ENCODE measurements at regions not wholly inside any gene's neighbourhood (a gene's known extent, or its start where the extent isn't known, plus 50 kb on each side); places are given as distances from the start of the nearest gene placed in this dataset.
"Not testable (repeated sequence)": the region's sequence is repeated elsewhere in the genome, so short reads cannot be mapped to it uniquely, and the experiment has no call there.

DNA sequence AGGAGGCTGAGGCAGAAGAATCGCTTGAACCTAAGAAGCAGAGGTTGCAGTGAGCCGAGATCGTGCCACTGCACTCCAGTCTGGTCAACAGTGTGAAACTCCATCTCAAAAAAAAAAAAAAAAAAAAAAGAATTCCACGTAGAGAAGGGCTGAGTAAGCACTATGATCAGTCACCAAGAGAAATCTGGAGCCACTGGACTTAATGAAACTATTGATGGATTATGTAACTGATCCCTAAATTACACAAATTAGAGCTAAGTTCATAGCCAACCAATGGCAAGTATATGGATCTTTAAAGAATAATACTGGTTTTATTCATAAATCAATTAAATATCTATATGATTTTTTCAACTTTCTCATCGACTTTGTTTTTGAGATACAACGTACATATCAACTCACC, 72.2 kb upstream of the ABLIM1 start:
- no peak for DNase-seq (ENCODE audit: low spot score)

DNA sequence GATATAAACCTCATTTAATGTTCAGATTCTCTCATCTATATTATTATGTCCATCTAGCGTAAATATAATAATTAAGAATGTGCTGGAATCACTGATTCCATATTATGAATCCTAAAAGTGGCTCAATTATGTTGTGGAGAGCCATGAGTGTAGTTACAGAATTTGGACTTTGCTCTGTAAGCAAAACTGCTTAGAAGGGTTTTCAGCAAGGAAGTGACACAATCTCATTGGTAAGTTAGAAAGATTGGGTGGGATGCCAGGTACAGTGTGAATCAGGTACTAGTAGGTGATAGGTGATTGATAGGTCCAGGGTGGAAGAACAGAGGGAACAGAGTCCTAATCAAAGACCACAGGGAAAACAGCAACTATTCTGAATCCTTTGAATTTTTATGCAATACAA, 74.9 kb upstream of the ABLIM1 start:
- peak; percentile 28 for DNase-seq (ENCODE audit: low spot score)

DNA sequence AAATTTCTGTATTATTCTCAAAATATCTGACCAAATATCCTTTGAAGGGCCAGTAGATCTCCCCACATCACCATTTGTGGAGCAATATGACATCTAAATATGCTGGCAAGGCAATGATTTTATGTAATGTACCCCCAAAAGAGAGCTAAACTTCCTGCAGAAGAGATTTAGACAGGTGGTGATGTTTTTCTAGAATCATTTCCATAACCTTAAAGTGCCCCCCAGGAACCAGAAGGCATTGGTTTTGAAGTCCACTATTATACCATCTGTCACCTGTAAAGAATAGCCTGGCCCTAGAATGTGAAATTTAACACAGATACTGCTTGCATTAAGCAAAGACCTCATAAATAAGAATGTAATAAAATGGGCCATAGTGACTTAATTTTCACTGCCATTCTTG, 77.9 kb upstream of the ABLIM1 start:
- DNase-seq (ENCODE audit: low spot score), result no peak

DNA sequence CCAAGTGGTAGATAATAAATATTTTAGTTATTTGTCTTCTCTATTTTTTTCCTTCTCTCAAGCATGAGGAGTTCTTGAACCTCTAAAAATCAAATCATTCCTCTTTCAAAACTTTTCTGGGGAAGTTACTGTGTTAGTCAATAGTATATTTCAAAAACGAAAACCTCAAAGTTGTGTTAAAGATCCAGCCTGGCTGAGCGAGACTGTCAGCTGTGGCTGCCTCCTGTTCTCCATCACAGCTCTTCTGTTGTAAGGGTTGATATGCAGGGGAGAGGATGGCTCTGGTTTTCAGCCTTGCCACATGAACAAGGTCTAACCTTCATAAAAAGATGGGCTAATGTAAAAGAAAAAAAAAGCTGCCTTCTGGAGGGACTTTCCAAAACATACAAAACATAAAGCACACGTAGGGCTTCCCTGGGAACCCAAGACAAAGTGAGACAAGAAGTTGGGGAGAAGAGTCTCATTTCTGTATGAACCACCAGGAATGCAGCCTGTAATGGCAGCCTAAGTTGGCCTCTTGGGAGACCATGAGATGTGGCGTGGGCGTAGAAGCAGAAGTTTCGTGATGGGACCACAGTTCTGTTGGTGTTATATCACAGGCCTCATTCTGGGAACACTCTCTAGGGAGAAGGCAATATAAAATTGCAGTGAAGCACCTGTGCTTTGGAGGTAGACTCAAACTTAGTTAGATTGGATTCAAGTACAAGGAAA, 77.9 kb upstream of the FHIP2A start:
- DNase-seq (ENCODE audit: low spot score), result no peak

DNA sequence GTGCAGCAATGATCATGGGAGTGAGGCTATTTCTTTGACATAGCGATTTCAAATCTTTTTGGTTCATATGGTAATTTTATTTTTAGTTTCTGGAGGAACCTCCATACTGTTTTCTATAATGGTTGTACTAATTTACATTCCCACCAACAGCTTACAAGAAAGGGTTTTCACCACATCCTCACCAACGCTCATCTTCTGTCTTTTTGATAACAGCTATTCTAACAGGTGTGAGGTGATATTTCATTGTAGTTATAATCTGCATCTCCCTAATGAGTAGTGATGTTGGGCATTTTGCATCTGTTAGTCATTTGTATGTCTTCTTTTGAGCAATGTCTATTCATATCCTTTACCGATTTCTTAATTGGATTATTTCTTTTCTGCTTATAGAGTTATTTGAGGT, 75.0 kb upstream of the FHIP2A start:
- no peak for DNase-seq (ENCODE audit: low spot score)

DNA sequence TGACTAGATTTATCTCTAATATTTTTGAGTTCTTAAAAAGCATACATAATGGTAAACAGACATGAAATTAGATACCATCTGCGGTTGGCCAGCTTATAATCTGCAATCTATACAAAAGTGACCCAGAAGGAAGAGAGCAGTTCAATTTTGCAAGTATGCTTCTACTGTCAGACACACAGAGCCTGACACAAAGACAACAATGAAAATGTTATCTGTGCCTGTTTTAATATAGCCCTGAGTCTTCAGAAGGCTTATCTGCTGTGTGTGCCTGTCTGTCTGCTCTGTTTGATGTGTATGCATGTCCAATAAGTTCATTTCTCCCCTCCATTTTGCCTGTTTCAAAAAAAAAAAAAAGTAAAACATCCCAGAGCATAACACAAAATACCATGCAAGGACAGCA, 73.3 kb upstream of the FHIP2A start:
- DNase-seq (ENCODE audit: low spot score), result no peak

DNA sequence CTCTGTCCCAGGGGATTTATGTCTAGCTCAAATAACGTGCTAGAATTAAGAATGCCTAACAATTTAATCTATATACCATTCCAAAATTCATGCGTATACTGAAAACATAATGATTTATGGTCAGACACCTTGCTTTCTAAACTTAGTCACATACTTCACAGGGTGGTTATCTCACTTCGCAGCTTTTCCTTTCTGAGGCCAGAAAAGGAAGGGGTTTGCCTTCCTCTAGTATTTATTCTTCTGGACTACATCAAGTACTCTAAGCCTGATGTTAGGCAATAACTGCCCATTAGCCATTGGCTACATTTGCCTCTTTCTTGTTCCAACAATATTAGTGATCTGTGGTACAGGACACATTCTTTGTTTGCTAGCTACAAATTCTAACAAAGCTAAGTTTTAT, 72.6 kb upstream of the FHIP2A start:
- no peak for DNase-seq (ENCODE audit: low spot score)

DNA sequence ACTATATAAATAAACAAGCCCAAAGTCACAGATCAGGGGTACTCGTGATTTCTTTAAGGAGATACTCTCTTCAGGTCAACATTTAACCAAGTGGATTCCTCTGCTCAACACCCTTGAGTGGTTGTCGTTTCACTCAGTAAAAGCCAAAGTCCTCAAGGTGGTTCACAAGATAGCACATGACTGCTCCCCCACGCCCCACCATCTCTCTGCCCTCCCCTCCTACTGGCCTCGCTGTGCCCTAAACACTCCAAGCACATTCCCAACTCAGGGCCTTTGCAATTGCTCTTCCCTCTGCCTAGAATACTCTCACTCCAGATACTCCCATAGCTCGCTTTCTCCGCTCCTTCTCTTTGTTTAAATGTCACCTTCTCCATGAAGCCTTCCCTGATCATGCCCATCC, 72.1 kb upstream of the FHIP2A start:
- DNase-seq (ENCODE audit: low spot score), result no peak

DNA sequence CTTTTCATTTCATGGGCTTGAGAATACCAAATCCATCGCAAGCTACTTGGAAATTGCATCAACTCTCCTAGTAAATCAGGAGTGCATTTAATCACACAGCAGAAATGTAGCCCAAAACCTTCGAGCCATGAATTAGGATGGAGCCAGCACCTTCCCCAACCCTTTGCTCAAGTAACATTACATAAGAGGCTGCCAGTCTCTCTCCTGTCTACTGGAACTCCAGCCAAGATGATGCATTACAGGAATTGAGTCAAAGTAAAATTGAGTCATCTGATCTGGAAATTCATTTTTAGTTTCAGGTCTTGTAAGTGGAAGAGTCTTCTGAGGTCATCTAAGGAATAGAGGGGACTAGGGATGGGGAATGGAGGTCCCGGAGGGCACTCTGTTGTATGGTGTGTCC, 69.7 kb upstream of the FHIP2A start:
- DNase-seq (ENCODE audit: low spot score), result no peak

DNA sequence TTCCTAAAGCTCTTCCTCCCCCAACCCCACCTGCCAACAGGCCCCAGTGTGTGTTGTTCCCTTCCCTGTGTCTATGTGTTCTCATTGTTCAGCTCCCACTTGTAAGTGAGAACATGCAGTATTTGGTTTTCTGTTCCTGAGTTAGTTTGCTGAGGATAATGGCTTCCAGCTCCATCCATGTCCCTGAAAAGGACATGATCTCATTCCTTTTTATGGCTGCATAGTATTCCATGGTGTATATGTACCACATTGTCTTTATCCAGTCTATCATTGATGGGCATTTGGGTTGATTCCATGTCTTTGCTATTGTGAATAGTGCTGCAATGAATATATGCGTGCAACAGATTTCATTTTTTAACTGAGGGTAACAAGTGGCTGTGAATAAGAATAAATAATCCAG, 69.0 kb upstream of the FHIP2A start:
- DNase-seq (ENCODE audit: low spot score), result not testable (repeated sequence)

DNA sequence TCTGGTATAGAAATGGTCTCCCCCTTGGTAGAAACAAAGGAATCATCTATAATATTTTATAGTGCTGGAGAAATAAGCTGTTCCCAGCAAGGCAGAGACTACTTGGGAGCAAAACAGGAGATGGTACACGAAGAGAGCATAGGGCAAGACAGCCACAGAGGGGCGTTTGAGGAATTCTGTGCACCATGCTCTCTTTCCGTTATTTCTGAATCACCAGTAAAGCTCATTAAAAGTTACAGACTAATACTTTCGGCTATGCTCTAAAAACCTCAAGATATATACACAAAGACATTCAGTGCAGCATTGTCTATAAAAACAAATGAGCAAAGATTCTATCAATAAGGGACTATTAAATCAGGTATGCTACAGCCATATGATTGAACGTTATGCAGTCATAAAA, 68.5 kb upstream of the FHIP2A start:
- no peak for DNase-seq (ENCODE audit: low spot score)

DNA sequence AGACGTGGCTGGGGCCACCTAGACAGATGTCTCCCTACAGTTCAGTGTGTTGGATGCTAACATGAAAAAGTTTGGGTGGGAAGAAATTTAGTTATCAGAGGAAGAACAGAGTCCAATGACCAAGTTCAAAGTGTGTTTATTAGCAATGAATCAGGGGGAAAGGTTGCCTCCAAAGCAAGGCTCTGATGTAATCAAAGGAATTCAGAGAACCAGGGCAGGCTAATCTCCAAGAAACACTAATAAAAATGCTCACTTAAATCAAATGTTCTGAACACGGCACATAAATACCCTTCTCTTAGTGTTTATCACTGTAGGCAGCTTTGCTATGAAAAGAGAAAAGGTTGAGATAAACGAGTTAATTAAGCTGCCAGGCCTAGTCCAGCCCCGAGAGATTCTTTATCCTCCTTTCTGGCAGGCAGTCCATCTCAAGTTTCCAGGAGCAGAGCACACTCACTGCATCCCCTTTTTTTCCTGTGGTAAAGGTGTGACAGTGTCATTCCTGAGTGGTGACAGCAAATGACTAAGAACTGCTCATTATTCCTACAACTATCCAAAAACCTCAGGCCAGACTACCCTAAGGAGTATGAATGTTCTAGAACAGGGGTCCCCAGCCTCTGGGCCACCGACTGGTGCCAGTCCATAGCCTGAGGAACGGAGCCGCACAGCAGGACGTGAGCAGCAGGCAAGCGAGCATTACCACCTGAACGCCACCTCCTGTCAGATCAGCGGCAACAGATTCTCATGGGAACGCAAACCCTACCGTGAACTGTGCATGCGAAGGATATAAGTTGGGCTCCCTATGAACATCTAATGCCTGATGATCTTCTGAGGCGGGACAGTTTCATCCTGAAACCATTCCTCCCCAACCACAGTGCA, 66.9 kb upstream of the FHIP2A start:
- DNase-seq (ENCODE audit: low spot score), result peak; percentile 77

DNA sequence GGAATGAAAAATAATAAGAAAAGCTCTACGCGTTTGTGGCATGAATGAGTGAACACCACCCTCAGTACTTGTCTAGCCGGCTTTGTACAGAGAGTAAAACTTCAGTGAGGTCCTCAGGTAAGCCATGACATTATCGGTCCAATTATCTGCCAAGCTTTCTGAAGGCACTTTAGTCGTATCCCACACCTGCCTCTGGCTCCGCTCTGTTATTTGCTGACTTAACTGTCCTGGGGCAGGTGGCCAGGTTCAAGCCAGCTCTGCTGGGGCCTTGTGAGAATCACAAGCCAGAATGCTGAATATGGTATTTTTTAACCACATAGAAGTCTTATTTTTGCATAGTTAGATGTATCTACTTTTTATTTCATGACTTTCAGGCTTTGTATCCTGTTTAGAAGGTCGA, 66.0 kb upstream of the FHIP2A start:
- no peak for DNase-seq (ENCODE audit: low spot score)

DNA sequence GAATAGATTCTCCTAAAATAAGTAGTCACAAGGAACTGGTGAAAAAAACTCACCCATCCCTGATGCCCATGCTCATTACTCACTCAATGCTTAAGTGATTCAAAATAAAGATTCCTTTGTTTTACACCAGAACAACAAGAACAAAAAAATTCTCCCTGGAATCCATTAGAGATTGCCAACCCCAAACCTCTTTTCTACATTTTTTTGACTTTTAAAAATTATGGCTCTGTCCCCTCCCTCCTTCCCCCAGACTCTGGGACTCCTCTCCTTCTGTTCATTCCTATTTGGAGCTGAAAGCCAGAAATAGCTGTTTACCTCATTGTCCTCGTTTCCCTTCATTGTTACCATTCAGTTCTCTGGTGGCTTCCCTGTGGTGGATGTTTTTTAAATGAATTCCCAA, 63.2 kb upstream of the FHIP2A start:
- no peak for DNase-seq (ENCODE audit: low spot score)

DNA sequence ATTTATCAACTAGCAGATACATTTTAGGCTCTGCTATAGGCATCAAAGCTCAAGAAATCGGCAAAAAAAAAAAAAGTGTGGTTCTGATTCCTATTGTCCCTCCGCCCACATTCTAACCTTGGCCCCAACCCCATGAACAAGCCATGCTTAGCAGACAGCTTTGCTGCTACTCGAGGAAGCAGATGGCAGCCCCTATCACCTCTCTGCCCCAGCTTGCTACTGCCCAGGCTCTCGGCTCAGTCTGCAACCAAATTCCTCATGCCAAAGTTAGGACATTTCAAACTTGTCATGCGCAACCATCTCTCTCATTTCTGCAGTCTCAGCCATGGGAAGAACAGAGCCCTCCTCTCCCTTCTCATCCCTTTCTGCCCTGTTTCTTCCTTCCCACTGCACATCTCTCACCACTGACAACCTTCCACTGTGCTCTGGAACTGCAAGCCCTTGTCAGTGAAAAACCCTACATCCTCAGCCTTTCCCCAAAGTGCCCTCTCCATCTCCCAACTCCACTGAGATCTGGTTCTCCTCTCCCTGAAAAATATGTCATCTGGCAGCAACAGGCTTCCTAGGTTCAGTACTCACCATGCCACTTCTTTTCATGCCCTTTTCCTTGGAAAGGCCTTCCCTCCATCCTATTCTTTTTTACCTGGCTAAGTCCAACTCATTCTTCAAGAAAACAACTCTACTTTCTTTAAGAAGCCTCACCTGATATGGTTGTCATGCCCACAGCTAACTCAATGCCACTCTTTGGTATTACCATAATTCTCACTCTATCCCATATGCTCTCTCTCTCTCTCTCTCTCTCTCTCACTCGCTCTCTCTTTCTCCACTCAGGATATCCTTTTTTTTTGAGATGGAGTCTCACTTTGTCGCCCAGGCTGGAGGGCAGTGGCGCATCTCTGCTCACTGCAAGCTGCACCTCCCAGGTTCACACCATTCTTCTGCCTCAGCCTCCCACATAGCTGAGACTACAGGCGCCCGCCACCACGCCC, 60.1 kb upstream of the FHIP2A start:
- DNase-seq (ENCODE audit: low spot score), result no peak

DNA sequence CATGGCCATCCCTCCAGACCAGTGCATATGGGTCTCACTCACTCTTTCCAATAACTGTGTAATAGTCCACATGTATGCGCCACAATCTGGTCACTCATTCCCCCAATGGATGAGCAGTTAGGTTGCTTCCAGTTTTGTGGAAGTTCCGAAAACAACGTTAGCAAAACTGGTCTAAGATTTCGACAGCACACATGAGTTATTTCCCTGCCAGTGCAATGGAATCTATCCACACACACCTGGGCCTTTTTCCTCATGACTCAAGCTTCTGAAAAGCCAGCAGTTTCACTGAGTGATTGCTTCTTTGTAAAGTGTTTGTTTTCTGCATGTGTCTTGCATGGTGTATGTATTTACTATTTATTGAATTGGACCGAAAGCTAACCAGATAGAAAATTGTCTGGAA, 58.8 kb upstream of the FHIP2A start:
- DNase-seq (ENCODE audit: low spot score), result no peak

DNA sequence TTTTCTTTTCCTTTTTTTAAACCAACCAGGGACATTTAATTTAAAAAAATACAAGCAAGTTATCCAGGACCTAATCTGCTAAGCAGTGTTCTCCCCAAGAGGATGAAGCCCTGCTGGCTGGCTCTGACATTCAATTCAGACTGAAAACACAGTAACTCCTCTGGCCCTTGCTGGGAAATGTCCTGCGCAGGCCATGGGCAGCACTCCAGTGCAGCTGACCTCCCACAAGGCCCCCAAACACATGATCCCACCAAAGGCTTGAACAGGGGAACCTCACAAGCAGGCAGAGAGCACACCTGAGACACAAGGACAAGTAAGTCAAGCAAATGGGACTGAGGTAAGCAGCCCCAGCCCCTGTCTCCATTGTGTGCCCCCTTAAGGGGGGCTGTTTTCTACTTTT, 56.9 kb upstream of the FHIP2A start:
- no peak for DNase-seq (ENCODE audit: low spot score)

DNA sequence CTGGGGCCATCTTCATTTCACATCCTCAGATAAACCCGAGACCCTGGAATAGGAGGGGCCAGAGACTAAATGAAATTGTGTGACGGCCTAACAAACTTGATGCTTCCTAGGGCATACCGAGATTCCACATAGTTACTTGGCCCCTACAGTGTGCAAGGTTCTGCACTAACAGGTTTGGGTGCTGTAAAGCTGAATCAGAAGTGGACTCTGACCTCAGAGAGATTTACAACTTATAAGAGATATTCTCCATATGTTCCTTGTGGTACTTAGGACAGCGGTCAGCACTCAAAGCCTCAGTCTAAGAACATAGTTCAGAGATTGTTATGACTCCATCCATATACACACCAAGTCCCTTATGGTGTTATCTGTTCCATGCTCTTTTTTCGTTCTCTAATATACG, 55.1 kb upstream of the FHIP2A start:
- peak; percentile 85 for DNase-seq (ENCODE audit: low spot score)

DNA sequence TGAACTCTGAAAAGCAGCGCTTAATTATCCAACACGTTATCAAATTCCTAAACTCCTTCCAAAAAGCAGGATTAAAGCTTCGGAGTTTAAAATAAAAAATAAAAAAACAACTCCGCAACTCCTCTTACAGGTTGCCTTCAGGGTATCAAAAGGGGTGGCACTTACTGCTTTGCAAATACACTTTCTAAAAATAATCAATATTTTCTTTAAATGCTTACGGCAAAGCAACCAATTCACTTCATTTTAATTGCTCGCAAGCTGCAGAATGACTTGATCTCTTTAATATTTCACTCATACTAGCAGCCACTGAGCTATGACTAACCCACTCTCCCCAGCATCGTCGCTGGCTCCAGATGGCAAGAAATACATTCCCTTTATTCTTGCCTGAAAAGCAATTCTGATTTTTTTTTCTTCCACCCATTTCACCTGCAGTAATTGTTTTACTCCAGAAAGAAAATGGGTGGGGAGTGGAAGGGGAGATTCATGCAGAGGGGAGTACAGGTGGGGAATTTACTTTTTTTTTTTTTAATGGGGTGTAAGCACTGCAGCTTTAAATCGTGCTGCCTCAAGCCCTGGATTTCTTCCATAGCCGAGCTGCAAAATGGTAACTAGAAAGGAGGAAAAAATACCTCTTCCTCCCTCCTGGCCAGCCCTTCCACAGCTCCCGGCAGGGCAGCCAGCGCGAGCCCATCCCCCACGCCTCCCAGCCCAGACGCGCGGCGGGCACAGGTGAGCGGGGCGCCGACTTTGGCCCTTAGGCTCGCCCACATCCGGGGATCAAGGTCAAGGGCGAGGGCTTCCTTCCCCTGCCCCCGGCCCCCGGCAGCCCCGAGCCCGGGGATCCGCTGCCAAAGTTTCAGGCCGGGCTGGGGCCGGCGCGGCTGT, 54.2 kb upstream of the FHIP2A start:
- DNase-seq (ENCODE audit: low spot score), result peak; percentile 45

DNA sequence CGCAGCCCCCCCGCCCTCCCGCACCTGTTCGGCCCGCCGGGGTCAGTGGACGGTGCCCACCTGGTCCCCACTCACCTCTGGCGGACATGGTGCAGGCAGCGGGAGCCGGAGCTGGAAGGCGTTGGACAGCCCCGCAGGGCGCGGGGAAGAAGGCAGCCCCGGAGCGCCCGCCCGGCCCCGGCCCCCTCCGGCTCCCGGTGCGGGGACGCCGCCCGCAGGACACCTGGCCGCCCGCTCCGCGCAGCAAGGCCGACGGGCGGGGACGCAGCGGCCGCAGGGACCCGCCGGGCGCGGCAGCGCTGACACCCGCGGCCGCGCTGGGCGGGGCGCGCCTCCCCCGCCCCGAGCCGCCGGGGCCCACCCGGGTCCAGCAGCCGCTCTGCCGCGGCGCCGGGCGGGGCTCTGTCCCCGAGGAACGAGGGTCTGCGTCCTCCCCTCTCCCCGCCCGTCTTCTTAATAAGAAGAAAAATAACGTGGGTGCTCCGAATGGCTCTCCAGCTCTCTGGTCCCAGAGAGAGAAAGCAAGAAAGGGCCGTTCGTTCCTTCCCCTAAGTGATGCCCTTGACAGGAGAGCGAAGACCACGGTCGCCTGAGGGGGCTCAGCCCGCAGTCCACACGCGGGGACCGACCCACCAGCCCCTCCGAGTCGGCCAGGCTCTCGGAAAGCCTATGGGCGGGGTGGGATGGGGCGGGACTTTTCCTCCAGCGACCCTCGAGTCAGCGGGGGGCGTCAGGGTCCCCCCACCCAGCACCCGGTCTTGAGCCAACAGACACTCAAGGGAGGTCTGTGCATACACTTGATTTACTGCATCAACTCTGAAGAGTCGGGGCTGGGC, 53.4 kb upstream of the FHIP2A start:
- DNase-seq (ENCODE audit: low spot score), result no peak

Data from HT-29 (cell line).